ENCODE measurements at regions not wholly inside any gene's neighbourhood (a gene's known extent, or its start where the extent isn't known, plus 50 kb on each side); places are given as distances from the start of the nearest gene placed in this dataset.

DNA sequence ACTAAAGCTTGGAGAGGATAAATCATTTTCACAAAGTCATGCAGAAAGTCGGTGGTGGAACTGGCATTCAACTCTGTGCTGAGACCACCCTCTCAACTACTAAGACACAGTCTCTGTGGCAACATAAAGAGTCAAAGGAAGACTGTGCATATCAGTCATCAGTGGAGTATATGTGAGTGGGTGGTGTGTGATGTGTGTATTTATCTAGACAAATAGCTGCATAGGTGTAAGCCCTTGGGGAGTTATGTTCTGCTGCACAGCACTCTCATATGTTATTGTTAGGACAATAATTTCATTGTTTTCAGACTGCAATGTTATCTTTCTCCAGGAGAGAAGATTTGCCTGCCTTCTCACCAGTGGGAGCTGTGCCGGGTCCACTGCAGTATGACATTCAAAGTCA lies 186.3 kb upstream of the HNRNPA3 start:
- TF ChIP-seq, protein P1, sequence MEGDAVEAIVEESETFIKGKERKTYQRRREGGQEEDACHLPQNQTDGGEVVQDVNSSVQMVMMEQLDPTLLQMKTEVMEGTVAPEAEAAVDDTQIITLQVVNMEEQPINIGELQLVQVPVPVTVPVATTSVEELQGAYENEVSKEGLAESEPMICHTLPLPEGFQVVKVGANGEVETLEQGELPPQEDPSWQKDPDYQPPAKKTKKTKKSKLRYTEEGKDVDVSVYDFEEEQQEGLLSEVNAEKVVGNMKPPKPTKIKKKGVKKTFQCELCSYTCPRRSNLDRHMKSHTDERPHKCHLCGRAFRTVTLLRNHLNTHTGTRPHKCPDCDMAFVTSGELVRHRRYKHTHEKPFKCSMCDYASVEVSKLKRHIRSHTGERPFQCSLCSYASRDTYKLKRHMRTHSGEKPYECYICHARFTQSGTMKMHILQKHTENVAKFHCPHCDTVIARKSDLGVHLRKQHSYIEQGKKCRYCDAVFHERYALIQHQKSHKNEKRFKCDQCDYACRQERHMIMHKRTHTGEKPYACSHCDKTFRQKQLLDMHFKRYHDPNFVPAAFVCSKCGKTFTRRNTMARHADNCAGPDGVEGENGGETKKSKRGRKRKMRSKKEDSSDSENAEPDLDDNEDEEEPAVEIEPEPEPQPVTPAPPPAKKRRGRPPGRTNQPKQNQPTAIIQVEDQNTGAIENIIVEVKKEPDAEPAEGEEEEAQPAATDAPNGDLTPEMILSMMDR (IDR thresholded peaks at IDR 0.05), result no peak
- no peak for TF ChIP-seq POLR2A (IDR thresholded peaks at IDR 0.05)

All from Peyer's patch (tissue), 4 donors.